Fibroblast of pulmonary artery (primary cell): ENCODE measurements at regions not wholly inside any gene's neighbourhood (a gene's known extent, or its start where the extent isn't known, plus 50 kb on each side); places are given as distances from the start of the nearest gene placed in this dataset.
"Not testable (repeated sequence)": the region's sequence is repeated elsewhere in the genome, so short reads cannot be mapped to it uniquely, and the experiment has no call there.

Experiments
- DNase-seq: peaks from one replicate; pipeline ENCODE4 v3.0.0-alpha.2; 2010; ENCODE audit warnings: low read depth
- H3K4me3 ChIP-seq: replicated peaks from 2 replicates; pipeline ENCODE4 v1.5.1; 2011; ENCODE audit warnings: low read depth, mild to moderate bottlenecking, control low read depth, low read length, moderate library complexity
- TF ChIP-seq, protein P1 (sequence below): IDR thresholded peaks from 2 replicates; pipeline ENCODE4 v1.5.1; 2011; ENCODE audit warnings: mild to moderate bottlenecking, control low read depth, low read length, inconsistent platforms; ENCODE audit errors: missing control alignments

GRCh38 chr16:6732166-6732565 is 600.5 kb upstream of the RBFOX1 start:
- TF ChIP-seq, protein P1, sequence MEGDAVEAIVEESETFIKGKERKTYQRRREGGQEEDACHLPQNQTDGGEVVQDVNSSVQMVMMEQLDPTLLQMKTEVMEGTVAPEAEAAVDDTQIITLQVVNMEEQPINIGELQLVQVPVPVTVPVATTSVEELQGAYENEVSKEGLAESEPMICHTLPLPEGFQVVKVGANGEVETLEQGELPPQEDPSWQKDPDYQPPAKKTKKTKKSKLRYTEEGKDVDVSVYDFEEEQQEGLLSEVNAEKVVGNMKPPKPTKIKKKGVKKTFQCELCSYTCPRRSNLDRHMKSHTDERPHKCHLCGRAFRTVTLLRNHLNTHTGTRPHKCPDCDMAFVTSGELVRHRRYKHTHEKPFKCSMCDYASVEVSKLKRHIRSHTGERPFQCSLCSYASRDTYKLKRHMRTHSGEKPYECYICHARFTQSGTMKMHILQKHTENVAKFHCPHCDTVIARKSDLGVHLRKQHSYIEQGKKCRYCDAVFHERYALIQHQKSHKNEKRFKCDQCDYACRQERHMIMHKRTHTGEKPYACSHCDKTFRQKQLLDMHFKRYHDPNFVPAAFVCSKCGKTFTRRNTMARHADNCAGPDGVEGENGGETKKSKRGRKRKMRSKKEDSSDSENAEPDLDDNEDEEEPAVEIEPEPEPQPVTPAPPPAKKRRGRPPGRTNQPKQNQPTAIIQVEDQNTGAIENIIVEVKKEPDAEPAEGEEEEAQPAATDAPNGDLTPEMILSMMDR: no peak
- no peak overlapping the region for H3K4me3 ChIP-seq

DNA sequence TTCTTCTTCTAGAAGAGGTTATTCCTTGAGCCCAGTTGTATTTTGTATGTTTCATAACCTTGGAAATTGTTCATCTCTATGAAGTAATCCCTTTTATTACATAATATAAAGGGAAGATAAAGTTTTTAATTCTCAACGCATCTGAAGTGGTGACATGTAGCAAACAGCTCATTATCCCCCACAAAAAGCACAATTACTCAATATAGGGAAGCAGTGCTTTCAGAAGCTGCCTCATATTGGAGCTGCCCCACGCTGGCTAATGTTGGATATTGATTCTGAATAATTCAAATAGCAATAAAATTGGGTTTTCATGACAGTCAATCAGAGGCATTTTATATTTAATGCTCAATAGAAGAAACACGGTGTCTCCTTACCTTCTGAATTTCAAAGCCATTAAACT is 604.3 kb upstream of the RBFOX1 start:
- no peak for DNase-seq
- no peak overlapping the region for H3K4me3 ChIP-seq
- TF ChIP-seq, protein P1: no peak

More at GRCh38 chr16:6732166-6732565, 600.5 kb upstream of the RBFOX1 start:
- no peak for DNase-seq

- TF ChIP-seq, protein P1: no peak
- no peak overlapping the region for H3K4me3 ChIP-seq
- DNase-seq: no peak
Measured at GRCh38 chr16:6726621-6727020, 606.0 kb upstream of the RBFOX1 start.

DNA sequence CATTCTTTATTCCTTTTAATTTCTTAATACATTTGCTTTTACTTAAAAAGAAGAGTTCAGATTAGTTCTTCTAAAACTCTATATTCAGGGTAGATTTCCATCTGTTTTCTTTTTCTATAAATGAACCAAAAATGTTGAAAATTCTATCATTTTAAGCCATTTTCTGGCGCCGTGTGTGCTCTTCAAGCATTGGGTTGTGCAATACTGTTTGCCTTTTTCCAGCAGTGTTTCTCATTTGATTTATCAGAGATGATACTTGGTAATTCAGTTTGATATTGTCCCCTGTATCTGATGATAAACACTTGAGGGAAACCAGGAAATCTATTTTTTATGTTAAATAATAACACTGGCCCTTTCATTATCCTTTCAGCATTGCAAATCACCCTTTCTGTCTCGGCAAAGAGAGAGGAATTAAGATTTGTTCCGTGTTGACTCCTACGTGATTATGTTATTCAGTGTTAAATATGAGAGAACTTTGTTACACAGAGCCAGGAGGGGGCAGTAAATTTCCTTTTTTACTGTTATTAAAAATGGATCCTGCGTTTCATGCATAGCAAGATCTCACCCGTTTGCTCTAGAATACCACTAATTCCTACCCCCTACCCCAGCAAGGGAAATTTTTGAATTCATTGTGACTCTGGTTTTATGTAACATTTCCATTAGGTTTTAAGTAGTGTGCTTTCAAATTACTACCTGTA is 606.9 kb upstream of the RBFOX1 start:
- H3K4me3 ChIP-seq: no peak overlapping the region
- no peak for DNase-seq
- TF ChIP-seq, protein P1: no peak

- not testable (repeated sequence) for H3K4me3 ChIP-seq, DNase-seq
Measured at GRCh38 chr16:6725206-6725605, 607.4 kb upstream of the RBFOX1 start.

DNA sequence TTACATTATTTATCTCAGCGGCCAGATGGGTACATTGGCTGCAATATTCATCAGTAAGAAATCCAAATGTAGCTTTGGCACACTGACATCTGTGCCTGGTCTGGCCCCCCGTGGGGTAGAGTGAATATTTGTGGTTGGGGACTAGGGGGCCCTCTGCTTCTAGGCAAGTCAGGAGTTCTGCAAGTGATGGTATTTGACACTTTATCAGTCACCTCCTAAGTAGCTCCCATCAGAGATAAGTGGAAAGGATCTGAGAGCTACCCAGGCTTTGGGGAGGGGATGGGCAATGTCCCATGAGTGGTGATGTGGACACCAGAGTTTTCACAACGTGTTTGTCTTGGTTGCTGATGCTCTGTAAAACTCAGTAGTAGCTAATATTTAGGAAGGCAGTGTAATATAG is 609.9 kb upstream of the RBFOX1 start:
- TF ChIP-seq, protein P1: no peak
- H3K4me3 ChIP-seq: no peak overlapping the region
- DNase-seq: no peak

GRCh38 chr16:6714510-6714909 is 618.1 kb upstream of the RBFOX1 start:
- TF ChIP-seq, protein P1: no peak
- DNase-seq: no peak
- no peak overlapping the region for H3K4me3 ChIP-seq
